Inflammatory macrophage (primary cell): ENCODE measurements at regions not wholly inside any gene's neighbourhood (a gene's known extent, or its start where the extent isn't known, plus 50 kb on each side); places are given as distances from the start of the nearest gene placed in this dataset.

Source experiments
- DNase-seq, 2 donors: peaks; one replicate each; pipeline ENCODE4 v3.0.0-alpha.2; 2020 to 2022

DNA sequence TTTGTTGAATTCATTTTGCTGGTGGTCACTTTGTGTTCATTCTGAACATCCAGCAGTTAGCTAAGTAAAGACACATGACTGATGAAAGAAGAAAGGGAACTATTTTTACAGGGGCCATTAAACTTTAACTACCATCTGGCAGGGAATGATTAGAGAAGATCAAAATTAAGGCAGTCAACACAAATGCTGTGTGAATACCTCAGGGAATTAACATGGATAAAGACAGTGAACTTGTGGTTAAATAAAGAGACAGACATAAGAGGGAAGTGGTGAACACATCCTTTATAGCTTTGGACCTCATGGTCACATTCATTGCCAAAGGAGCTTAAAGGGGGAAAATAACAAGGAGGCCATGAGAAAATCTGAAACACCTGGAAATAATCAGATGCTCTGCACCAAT, 52.6 kb upstream of the ATP5MC3 start:
- DNase-seq, result no peak

GRCh38 chr2:175233135-175233719, 51.7 kb upstream of the ATP5MC3 start:
- no peak for DNase-seq
